ENCODE measurements at regions not wholly inside any gene's neighbourhood (a gene's known extent, or its start where the extent isn't known, plus 50 kb on each side); places are given as distances from the start of the nearest gene placed in this dataset.

DNA sequence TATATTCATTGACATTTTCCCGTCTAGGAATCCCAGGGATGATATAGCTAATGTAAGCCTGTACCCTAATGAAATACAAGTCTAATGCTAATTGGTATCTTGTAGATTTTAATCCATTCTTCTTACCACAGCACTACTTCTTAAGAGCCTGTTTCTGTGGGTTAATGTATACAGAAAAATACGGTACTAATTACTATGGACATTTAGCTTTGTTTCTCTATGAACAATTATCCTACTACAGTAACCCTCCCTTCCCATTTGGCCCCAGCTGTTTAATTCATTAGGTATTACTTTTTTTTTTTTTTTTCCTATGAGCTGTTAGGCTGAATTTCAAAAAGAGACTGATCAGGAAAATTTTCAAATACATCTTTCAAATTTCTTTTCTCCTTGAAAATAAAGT is 245.1 kb upstream of the SLC7A11 start:
- TF ChIP-seq, protein P1, sequence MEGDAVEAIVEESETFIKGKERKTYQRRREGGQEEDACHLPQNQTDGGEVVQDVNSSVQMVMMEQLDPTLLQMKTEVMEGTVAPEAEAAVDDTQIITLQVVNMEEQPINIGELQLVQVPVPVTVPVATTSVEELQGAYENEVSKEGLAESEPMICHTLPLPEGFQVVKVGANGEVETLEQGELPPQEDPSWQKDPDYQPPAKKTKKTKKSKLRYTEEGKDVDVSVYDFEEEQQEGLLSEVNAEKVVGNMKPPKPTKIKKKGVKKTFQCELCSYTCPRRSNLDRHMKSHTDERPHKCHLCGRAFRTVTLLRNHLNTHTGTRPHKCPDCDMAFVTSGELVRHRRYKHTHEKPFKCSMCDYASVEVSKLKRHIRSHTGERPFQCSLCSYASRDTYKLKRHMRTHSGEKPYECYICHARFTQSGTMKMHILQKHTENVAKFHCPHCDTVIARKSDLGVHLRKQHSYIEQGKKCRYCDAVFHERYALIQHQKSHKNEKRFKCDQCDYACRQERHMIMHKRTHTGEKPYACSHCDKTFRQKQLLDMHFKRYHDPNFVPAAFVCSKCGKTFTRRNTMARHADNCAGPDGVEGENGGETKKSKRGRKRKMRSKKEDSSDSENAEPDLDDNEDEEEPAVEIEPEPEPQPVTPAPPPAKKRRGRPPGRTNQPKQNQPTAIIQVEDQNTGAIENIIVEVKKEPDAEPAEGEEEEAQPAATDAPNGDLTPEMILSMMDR (IDR thresholded peaks at IDR 0.05; ENCODE audit: unreplicated experiment): no peak
- intact Hi-C loops (cut with micrococcal nuclease; ENCODE audit: unreplicated experiment): no loop called here
- H3K9me3 Mint-ChIP-seq (ENCODE audit: low read depth, unreplicated experiment): no peaks in the 10 kb centered on the region
- no peaks in the 10 kb centered on the region for H3K4me1 Mint-ChIP-seq (ENCODE audit: low read depth, unreplicated experiment)
- BruUV-seq (replicated peaks): no TSS peak
- H3K27ac Mint-ChIP-seq (ENCODE audit: unreplicated experiment): no peak overlapping the region
- DNase-seq: no peak
- no peaks in the 10 kb centered on the region for H3K27me3 Mint-ChIP-seq (ENCODE audit: unreplicated experiment)
- CTCF ChIA-PET: no interaction called here
- no peaks in the 10 kb centered on the region for H3K36me3 Mint-ChIP-seq (ENCODE audit: insufficient read depth, unreplicated experiment)
- H3K4me3 Mint-ChIP-seq (ENCODE audit: low read depth, unreplicated experiment): no peak overlapping the region

- DNase-seq: no peak
- TF ChIP-seq, protein P1 (IDR thresholded peaks at IDR 0.05; ENCODE audit: unreplicated experiment): no peak
- intact Hi-C loops (cut with micrococcal nuclease; ENCODE audit: unreplicated experiment): no loop called here
- Mint-ChIP-seq H3K4me1 (ENCODE audit: low read depth, unreplicated experiment) (no peaks in the 10 kb centered on the region), H3K27me3 (ENCODE audit: unreplicated experiment) (no peaks in the 10 kb centered on the region), H3K4me3 (ENCODE audit: low read depth, unreplicated experiment) (no peak overlapping the region), H3K9me3 (ENCODE audit: low read depth, unreplicated experiment) (no peaks in the 10 kb centered on the region), H3K36me3 (ENCODE audit: insufficient read depth, unreplicated experiment) (no peaks in the 10 kb centered on the region), H3K27ac (ENCODE audit: unreplicated experiment) (no peak overlapping the region)
- CTCF ChIA-PET: no interaction called here
- no TSS peak for BruUV-seq (replicated peaks)
Observed at GRCh38 chr4:138485498-138485897, 243.3 kb upstream of the SLC7A11 start.

DNA sequence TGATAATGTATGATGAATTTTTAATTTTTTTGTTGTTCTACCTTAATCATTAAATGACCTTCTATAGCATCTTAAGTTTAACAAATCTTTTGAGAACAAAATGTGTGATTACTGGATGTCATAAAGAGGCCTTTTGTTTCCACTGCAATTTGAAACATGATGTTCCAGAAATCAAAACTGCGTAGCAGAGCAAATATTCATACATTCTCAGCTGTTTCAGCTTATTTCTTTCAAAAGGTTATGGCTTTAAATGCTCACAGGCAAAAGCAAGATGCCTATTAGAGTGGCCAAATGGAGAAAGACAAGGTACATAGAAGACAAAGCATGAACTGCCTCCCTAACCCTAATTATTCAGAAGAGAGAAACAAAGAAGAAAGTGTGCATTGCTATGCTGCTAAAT is 233.0 kb upstream of the SLC7A11 start:
- TF ChIP-seq, protein P1 (IDR thresholded peaks at IDR 0.05; ENCODE audit: unreplicated experiment): no peak
- Mint-ChIP-seq H3K36me3 (ENCODE audit: insufficient read depth, unreplicated experiment) (no peaks in the 10 kb centered on the region), H3K4me1 (ENCODE audit: low read depth, unreplicated experiment) (no peaks in the 10 kb centered on the region), H3K9me3 (ENCODE audit: low read depth, unreplicated experiment) (no peaks in the 10 kb centered on the region), H3K27ac (ENCODE audit: unreplicated experiment) (no peak overlapping the region), H3K4me3 (ENCODE audit: low read depth, unreplicated experiment) (no peak overlapping the region), H3K27me3 (ENCODE audit: unreplicated experiment) (no peaks in the 10 kb centered on the region)
- CTCF ChIA-PET: no interaction called here
- DNase-seq: no peak
- no TSS peak for BruUV-seq (replicated peaks)
- intact Hi-C loops (cut with micrococcal nuclease; ENCODE audit: unreplicated experiment): no loop called here

DNA sequence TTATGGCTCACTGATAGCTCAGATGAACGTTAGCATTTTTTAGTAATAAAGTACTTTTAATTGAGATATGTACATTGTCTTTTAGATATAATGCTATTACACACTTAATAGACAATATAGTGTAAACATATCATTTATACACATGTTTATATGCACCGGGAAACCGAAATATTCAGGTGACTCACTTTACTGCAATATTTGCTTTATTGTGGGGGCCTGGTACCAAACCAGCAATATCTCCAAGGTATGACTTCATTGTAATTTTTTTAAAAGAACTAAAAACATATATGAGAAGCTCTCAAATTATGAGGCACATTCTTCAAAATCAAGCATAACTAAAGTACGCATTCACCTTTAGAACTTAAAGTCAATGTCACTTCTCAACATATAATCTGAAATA is 231.2 kb upstream of the SLC7A11 start:
- BruUV-seq (replicated peaks): no TSS peak
- no peak overlapping the region for H3K27ac Mint-ChIP-seq (ENCODE audit: unreplicated experiment)
- no peaks in the 10 kb centered on the region for H3K36me3 Mint-ChIP-seq (ENCODE audit: insufficient read depth, unreplicated experiment)
- no peak overlapping the region for H3K4me3 Mint-ChIP-seq (ENCODE audit: low read depth, unreplicated experiment)
- no peaks in the 10 kb centered on the region for H3K4me1 Mint-ChIP-seq (ENCODE audit: low read depth, unreplicated experiment)
- DNase-seq: no peak
- H3K9me3 Mint-ChIP-seq (ENCODE audit: low read depth, unreplicated experiment): no peaks in the 10 kb centered on the region
- TF ChIP-seq, protein P1 (IDR thresholded peaks at IDR 0.05; ENCODE audit: unreplicated experiment): no peak
- H3K27me3 Mint-ChIP-seq (ENCODE audit: unreplicated experiment): no peaks in the 10 kb centered on the region
- intact Hi-C loops (cut with micrococcal nuclease; ENCODE audit: unreplicated experiment): no loop called here
- CTCF ChIA-PET: no interaction called here

Data from Calu3 (cell line).